ENCODE measurements at regions not wholly inside any gene's neighbourhood (a gene's known extent, or its start where the extent isn't known, plus 50 kb on each side); places are given as distances from the start of the nearest gene placed in this dataset.
"Not testable (repeated sequence)": the region's sequence is repeated elsewhere in the genome, so short reads cannot be mapped to it uniquely, and the experiment has no call there.

GRCh38 chr15:53165988-53166683, 376.0 kb upstream of the ONECUT1 start:
- no peak for DNase-seq (ENCODE audit: low spot score)
- intact Hi-C loops (cut with DNase I): no loop called here

DNA sequence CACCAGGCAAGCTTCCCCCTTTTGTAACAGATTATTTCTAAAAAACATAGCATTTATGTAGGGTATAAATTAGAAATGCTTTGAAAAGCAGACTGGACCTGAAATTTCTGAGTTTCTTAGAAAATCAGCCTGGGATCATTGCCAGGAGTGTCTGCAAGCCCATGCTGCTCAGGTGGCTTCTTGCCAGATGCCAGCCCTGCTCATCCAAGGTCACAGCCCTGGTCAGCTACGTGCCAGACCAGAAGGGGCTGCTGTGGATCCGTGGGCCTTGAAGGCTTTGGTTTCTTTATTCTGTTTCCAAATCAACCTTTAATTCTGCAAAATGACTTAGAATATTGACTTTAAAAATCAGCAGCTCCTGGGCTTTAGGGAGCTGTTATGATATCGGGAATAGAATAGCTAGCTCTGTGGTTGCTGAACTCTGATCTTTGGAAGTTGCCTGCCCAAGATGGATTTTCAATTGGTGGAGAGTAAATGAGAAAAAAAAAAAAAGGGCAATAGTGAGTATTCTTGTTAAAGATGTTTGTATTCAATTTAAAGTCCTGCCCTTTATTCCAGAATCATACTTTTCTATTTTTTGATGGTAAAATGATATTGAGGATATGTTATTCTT, 370.1 kb upstream of the ONECUT1 start:
- intact Hi-C loops (cut with DNase I): no loop called here
- DNase-seq (ENCODE audit: low spot score): no peak

DNA sequence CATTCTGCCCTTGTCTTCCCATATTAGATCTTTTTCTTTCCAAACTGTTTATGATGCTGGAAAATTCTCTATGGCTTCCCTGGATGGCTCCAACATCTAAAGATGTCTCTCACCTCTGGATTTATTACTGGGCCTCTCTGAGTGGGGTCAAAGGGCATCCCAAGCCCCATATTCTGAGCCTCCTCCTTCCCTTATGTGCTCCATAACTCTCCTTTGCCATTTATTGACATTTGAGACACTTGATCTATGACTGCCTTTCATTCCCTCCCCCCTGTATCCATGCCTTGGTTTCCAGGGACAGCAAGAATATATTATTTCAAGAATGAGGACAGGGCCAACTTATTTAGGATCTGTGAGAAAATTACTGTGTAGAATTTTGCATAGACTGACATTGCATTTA, 369.3 kb upstream of the ONECUT1 start:
- DNase-seq (ENCODE audit: low spot score): no peak
- intact Hi-C loops (cut with DNase I): no loop called here

GRCh38 chr15:53158995-53159394, 368.9 kb upstream of the ONECUT1 start:
- no peak for DNase-seq (ENCODE audit: low spot score)
- intact Hi-C loops (cut with DNase I): no loop called here

GRCh38 chr15:53133255-53133850, 343.2 kb upstream of the ONECUT1 start:
- no peak for DNase-seq (ENCODE audit: low spot score)
- intact Hi-C loops (cut with DNase I): no loop called here

GRCh38 chr15:53130943-53131342, 340.8 kb upstream of the ONECUT1 start:
- intact Hi-C loops (cut with DNase I): no loop called here

GRCh38 chr15:53129121-53129904, 339.2 kb upstream of the ONECUT1 start:
- intact Hi-C loops (cut with DNase I): no loop called here
- DNase-seq (ENCODE audit: low spot score): no peak

More at GRCh38 chr15:53130943-53131342, 340.8 kb upstream of the ONECUT1 start:
- no peak for DNase-seq (ENCODE audit: low spot score)

DNA sequence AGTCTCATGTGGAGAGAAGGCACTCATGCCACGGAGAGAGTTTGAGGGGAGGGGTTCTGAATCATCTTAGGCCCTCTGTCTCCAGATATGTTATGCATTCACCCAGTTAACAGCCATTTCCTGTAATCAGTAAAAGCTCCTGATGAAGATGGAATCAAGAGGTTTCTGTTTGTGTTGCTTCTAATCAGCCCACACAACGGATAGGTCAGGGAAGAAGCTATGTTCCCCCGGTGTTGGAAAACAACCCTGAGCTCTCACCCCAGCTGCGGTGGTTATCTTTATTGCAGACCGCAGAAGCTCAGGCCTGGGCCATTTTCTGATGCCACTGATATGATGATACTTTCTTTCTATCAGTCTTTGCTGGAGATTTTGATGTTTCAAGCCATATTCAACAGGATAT, 338.5 kb upstream of the ONECUT1 start:
- DNase-seq (ENCODE audit: low spot score): no peak
- intact Hi-C loops (cut with DNase I): no loop called here

GRCh38 chr15:53126144-53126543, 336.0 kb upstream of the ONECUT1 start:
- intact Hi-C loops (cut with DNase I): no loop called here
- DNase-seq (ENCODE audit: low spot score): no peak

DNA sequence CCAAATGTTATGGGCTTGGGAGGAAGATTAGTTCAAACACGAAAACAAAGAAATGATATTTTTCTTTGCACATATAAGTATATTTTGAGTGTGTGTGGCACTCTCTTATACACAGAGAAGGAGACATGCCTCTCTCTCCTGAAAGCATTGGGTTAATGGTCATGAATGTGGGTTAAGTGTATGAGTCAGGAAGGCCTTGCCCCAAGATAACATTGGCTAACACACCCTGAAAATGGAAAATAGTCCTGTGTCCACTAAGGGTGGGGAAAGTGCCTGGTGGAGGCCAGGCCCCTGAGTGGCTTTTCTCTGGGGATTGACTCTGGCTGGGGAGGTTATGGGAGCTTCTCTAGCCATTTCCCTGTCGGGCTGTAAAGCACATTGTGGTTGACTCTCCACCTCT, 332.7 kb upstream of the ONECUT1 start:
- DNase-seq (ENCODE audit: low spot score): no peak
- intact Hi-C loops (cut with DNase I): no loop called here

GRCh38 chr15:53116915-53117314, 326.8 kb upstream of the ONECUT1 start:
- intact Hi-C loops (cut with DNase I); DNase-seq (ENCODE audit: low spot score): not testable (repeated sequence)

GRCh38 chr15:53116169-53116568, 326.0 kb upstream of the ONECUT1 start:
- no peak for DNase-seq (ENCODE audit: low spot score)
- intact Hi-C loops (cut with DNase I): no loop called here

DNA sequence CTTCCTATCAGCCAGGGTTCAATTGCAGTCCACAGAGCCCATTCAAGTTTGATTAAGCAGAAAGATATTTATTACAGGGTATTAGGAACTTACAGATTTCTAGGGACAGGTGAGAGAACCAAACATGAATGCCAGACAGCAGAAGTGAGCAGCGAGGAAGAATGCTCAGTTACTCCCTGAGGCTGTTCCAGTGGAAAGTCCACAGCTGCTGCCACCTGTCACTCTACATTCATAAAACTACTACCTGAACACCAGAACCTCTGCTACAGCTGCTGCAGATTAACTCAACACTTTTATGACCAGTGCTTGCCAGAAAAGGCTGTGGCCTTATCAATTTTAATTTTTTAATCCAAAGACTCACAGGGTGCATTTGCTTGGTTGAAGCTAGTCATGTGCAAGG, 325.4 kb upstream of the ONECUT1 start:
- intact Hi-C loops (cut with DNase I): no loop called here
- no peak for DNase-seq (ENCODE audit: low spot score)

DNA sequence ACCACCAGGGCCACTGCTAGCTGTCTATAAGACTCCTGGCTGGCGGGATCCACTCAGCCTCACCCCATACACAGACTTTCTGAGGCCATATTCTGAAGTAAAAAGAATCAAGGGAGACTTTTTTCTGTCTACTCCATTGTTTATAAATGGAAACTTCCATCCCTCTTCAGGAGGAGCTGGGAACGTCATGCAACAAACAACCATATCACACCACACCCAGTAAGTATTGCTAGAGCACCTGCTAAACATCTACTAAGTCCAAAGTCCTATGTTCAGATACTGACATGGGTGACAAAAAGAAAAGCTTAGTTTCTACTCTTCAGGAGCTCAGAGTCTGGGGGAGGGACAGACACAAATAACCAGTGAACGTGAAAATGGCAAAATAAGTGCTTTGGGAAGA, 324.8 kb upstream of the ONECUT1 start:
- intact Hi-C loops (cut with DNase I): no loop called here
- DNase-seq (ENCODE audit: low spot score): no peak

GRCh38 chr15:53110999-53111398, 320.9 kb upstream of the ONECUT1 start:
- DNase-seq (ENCODE audit: low spot score): no peak
- intact Hi-C loops (cut with DNase I): no loop called here

DNA sequence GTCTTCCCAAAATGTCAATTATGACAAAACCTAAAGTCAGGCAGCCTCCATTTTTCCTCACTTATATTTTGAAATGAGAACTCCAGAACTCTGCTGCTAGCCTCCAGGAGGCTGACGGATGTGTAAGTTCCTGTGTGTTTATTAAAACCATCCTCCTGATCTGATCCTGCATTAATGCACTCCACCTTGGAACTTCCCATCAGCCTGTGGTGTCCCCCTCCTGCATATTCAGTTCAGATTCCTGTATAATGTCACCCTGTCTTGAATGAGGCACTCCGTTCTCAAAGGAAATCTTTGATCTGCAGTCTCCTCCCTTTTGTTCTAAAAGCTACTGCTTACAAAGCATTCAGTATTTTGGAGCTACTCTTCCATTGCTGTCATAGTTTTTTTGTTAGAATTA, 318.2 kb upstream of the ONECUT1 start:
- intact Hi-C loops (cut with DNase I): no loop called here
- no peak for DNase-seq (ENCODE audit: low spot score)

GRCh38 chr15:53107855-53108254, 317.7 kb upstream of the ONECUT1 start:
- intact Hi-C loops (cut with DNase I): no loop called here
- no peak for DNase-seq (ENCODE audit: low spot score)

- DNase-seq (ENCODE audit: low spot score): no peak
- intact Hi-C loops (cut with DNase I): no loop called here
Observed at GRCh38 chr15:53106505-53107286, 316.6 kb upstream of the ONECUT1 start.

GRCh38 chr15:53102483-53102882, 312.3 kb upstream of the ONECUT1 start:
- intact Hi-C loops (cut with DNase I): no loop called here
- no peak for DNase-seq (ENCODE audit: low spot score)

GRCh38 chr15:53080484-53080883, 290.3 kb upstream of the ONECUT1 start:
- no peak for DNase-seq (ENCODE audit: low spot score)
- intact Hi-C loops (cut with DNase I): no loop called here
